H54 (cell line): ENCODE measurements at regions not wholly inside any gene's neighbourhood (a gene's known extent, or its start where the extent isn't known, plus 50 kb on each side); places are given as distances from the start of the nearest gene placed in this dataset.
"Not testable (repeated sequence)": the region's sequence is repeated elsewhere in the genome, so short reads cannot be mapped to it uniquely, and the experiment has no call there.

ENCODE experiments used
- DNase-seq: peaks from one replicate; pipeline ENCODE4 v3.0.0; 2011; ENCODE audit warnings: low spot score, mixed read lengths; ENCODE audit not compliant: insufficient read length
- FAIRE-seq: peaks from 3 replicates; lab custom pipeline; 2011; peaks lifted over from hg19 to GRCh38; lab: Jason Lieb, UNC
- POLR2A ChIP-seq: IDR thresholded peaks from 2 replicates; pipeline ENCODE4 v1.6.1; 2011; ENCODE audit warnings: low read depth, mild to moderate bottlenecking, low read length

DNA sequence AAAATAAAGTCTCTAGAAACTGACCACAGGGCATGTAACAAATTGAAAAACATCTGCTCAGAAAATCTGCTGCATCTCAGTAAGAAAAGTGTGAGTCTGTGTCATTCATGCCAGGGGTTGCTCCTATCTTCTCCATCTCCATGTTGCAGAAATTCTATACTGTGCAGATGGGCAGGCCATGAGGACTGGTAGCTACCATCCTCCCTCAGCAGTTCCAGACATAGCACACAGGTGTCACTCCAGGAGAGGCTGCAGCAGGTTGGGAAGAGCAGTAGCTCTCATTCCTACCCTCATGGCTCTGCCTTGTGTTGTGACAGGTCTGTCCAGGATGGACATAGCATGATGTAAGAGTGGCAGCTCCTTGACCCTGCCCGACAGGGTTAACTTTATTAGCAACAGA, 173.4 kb downstream of the NDUFS4 start:
- no peak for TF ChIP-seq POLR2A
- no peak for DNase-seq
- FAIRE-seq: no peak

DNA sequence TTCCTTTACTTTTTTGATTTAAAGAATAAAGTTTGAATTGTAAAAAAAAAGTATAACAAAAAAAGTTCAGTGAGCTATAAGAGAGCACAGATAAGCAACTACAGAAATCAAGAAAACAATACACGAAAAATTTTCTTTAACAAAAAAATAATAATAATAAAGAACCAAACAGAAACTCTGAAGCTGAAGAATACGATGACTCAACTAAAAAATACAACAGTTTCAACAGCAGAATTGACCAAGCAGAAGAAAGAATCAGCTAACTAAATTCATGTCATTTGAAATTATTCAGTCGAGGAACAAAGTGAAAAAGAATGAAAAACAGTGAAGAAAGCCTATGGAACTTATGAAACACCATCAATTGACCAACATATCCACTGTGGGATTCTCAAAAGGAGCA, 177.7 kb downstream of the NDUFS4 start:
- no peak for TF ChIP-seq POLR2A
- FAIRE-seq: no peak
- no peak for DNase-seq

DNA sequence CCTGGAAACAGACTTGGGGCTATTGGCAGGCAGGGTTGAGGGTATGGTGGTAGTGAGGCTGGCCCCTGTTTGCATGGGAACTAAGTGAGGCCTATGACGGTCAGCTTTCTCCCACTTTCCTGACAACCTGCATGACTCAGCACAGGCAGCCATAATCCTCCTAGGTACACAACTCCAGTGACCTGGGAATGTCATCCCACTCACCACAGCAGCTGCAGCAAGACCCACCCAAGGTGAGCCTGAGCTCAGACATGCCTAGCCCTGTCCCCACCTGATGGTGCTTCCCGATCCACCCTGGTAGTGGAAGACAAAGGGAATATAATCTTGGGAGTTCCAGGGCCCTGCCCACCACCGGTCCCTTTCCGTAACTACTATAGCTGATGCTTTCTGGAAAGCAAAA, 178.7 kb downstream of the NDUFS4 start:
- TF ChIP-seq POLR2A: no peak
- FAIRE-seq: no peak
- no peak for DNase-seq

DNA sequence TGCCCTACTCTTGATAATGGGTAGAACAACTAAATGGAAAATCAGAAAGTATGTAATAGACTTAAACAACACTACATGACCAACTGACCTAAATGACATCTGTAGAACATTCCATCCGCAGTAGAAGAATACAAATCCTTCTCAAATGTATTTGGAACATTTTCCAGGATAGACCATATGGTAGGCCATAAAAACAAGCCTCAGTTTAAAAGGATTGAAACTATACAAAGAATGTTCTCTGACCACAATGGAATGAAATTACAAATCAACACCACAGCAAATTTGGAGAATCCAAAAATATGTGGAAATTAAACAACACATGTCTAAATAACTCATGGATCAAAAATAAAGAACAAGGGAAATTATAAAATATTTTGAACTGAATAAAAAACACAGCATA, 189.2 kb downstream of the NDUFS4 start:
- FAIRE-seq (no peak), DNase-seq (no peak)
- TF ChIP-seq POLR2A: no peak

DNA sequence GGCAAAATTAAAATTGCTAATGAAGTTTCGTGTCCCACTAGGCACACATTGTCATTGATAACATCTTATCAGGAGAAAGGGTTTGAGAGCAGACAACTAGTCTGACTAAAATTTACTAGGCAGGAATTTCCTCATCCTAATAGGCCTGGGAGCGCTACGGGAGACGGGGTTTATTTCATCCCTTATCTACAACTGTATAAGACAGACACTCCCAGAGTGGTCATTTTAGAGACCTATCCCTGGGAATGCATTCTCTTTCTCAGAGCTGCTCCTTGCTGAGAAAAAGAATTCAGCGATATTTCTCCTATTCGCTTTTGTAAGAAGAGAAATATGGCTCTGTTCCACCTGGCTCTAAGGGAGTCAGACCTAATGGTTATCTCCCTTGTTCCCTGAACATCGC, 191.8 kb downstream of the NDUFS4 start:
- DNase-seq, FAIRE-seq: not testable (repeated sequence)

DNA sequence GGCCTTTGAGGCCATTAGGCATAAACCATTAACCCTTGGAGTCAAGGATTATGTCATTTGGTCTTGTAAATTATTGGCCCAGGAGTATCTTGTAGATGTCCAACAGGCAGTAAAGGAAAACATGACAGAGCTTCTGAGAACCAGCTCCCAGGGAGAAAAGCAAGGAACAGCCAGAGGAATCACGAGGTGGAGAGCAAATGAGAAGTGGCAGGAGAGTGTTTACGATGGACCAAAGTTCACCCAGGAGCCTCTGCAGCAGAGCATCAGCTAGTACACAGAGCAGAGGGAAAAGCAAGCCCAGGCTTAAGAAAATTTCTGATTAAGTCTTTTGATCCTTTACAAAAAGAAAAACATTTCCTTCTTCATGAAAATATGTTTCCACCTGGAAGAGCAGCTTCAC, 206.2 kb downstream of the NDUFS4 start:
- DNase-seq (no peak), FAIRE-seq (no peak)
- no peak for TF ChIP-seq POLR2A

DNA sequence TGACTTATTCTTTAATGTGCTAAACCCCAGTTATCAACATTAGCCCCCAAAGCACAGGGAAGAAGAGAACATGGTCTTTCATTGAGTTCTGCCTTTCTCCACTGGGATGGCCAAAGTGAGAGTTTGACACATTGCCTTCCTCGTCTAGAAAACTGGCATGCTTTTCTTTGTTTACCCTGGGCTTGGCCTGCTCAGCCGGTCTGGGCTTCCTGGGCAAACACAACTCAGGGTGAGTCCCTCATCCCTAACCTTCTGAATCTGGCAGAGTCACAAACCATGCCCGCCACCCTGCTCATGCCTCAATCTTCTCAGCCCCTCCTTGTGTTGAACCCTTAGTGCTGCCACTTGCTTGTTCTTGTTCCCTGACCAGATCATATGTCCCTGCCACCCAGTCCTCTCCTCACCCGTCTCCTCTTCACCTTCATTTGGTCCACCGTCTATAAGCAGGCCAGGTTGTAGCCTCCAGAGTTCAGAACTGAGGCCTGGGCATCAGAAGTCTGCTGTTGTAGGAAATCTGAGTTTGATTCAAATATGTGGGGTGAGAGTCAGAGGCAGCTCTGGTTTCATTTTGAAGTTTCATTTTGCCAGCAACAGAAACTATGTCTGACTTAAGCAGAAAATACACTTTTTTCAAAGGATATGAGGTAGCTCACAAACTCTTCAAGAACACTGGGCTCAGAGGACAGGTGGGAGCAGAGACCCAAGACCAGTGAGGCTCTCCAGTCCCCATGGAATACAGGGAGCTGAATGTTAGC, 217.6 kb downstream of the NDUFS4 start:
- FAIRE-seq: no peak
- DNase-seq: no peak
- no peak for TF ChIP-seq POLR2A

DNA sequence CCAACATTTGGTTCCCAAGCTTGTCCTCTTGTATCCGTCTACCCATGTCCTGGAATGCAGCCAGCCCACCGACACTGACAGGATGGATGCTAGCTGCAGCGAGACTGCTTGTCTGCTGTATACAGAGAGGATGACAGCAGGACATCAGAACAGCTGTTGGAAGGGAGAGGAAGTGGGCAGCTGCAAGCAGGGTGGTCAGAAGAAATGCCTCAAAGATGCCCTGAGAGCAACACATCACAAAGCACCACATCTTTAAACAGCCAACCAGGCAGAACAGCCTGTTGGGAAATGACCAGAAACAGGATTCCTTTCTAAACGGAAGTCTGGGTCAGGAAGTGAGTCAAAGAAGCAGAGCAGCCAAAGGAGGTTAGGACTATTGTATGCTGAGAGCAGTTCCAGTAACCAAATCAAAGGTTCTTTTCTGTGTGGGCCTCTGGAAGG, 219.1 kb downstream of the NDUFS4 start:
- TF ChIP-seq POLR2A: no peak

DNA sequence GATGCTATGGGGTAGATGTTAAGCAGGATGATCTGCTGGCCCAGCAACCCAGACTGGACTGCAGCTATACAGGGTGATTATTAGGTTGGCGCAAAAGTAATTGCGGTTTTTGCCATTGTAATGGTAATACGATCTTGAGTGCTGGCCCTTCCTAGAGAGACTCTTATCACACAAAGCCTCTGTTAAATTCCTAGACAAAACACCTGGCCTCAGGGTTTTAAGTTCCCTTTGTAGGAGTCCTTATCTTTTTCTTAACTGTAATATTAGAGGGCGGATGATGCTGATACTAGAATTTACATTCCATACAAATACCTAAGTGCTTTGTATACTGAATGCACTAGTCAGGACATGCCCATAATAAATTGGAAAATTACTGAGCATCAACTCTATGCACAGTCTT, 222.2 kb downstream of the NDUFS4 start:
- FAIRE-seq (no peak), DNase-seq (no peak)
- TF ChIP-seq POLR2A: no peak

More for the DNA sequence above, 219.1 kb downstream of the NDUFS4 start:
- FAIRE-seq (no peak), DNase-seq (peak; percentile 23)

DNA sequence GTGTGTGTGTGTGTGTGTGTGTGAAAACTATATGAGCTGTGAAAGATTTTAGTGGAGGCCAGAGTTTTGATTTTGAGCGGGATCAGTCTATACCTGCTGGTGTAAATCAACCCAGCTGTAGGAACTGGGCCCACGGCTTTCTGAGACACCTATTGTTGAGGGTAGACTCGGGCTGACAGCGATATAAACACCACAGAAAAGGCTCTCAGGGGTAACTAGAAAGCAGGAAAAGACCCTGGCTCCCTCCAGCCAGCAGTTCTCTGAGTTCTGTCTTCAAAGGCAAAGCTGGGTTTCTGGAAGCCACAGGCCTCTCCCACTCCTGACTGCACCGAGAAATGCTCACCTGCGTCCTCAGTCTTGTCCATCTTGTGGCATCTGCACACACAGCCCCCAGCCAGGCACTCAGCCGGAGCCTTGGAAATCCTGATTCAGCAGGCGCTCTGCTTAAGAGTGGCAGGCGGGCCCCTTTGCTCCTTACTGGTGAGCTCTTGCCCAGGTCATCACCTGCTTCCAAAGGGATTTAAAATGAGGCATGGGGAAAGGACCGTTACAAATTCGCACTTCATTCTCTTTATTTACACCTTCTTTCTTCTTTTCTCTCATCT, 223.3 kb downstream of the NDUFS4 start:
- TF ChIP-seq POLR2A: no peak
- DNase-seq (no peak), FAIRE-seq (no peak)

DNA sequence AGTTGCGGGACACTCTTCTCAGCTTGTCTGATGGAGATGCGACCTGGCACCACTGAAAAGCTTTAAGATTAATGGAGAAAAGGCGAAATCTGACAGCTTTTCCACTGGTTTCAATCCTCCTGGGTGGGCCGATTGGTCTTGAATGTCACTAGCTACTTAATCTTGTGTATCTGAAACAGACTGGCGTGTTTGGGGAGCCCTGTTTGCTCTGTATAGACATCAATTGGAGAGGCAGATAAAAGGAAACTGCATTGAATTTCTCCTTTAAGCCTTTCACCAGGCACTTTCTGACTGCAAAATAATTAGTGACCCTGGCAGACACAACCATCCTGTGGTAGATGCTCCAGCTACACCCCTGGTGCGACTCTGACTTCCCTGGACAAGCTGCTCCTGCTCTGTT, 224.2 kb downstream of the NDUFS4 start:
- DNase-seq (no peak), FAIRE-seq (no peak)
- no peak for TF ChIP-seq POLR2A

DNA sequence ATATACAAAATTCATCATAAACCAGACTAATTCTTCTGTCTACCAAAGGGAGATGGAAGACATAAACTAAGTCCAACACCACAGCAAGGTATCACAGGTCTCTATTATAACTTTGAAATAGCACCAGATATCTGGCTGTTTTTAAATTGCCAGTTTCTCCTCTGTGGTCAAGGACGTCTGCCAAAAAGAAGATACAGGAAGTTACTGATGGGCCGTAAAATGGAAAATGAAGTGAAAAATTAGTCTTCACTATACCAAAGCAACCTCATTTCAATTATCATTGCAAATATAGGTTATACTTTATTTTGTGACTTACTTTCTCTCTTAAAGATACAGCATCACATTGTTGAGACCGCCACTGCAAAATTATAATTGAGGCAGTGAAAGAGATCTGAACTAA, 225.5 kb downstream of the NDUFS4 start:
- TF ChIP-seq POLR2A: no peak
- no peak for DNase-seq
- no peak for FAIRE-seq

DNA sequence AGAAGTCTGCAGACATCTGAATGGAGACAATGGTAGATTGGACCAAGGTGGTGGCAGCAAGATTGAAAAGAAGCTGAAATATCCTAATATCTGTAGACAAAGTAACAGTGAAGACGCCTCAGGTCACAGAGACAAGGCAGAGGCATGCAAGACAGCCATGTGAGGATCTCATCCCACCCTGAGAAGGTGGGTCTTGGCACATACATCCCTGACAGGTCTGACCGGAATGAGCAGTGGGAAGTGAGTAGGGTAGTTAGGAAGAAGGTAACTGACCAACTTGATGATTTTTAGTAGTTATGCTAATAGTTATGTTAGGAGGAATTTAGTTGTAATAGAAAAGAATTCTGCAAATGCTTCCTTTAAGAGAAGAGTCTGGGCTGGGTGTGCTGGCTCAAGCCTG, 229.6 kb downstream of the NDUFS4 start:
- DNase-seq (no peak), FAIRE-seq (no peak)
- TF ChIP-seq POLR2A: no peak

DNA sequence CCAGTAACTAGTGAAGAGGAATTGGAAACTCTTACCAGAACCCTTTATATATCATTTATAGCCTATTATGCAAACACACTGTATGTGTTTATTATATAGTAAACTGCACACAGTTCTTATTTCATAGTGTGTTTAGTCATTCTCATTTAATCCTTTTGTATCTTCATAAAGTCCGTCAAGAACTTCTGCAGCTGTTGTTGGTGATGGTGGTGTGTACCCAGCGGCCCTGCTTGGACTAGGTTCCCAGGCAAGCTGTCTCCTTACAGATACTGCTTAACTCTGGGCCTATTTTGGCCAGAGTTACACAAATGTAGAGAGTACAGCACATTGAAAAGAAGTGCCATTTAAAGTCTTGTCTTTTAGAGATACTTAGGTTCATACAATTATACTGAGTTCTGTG, 231.9 kb downstream of the NDUFS4 start:
- no peak for DNase-seq
- TF ChIP-seq POLR2A: no peak
- FAIRE-seq: no peak

DNA sequence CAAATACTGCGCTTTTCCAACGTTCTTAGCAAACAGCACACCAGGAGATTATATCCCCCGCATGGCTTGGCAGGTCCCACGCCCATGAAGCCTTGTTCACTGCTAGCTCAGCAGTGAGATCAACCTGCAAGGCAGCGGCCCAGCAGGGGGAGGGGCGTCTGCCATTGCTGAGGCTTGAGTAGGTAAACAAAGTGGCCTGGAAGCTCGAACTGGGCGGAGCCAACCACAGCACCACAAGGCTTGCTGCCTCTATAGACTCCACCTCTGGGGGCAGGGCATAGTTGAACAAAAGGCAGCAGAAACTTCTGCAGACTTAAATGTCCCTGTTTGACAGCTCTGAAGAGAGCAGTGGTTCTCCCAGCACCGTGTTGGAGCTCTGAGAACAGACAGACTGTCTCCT, 239.2 kb downstream of the NDUFS4 start:
- not testable (repeated sequence) for FAIRE-seq, DNase-seq

DNA sequence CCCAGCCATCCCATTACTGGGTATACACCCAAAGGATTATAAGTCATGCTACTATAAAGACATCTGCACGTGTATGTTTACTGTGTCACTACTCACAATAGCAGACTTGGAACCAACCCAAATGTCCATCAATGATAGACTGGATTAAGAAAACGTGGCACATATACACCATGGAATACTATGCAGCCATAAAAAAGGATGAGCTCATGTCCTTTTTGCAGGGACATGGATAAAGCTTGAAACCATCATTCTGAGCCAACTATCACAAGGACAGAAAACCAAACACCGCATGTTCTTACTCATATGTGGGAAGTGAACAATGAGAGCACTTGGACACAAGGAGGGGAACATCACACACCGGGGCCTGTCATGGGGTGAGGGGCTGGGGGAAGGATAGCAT, 248.0 kb downstream of the NDUFS4 start:
- not testable (repeated sequence) for DNase-seq, FAIRE-seq
